Panc1 (cell line): ENCODE measurements at regions not wholly inside any gene's neighbourhood (a gene's known extent, or its start where the extent isn't known, plus 50 kb on each side); places are given as distances from the start of the nearest gene placed in this dataset.

Source experiments
- ATAC-seq: fragments of 200-7000 bp; cut with Tn5 transposase; 2 replicates; pipeline ENCODE4 v1.9.1; 2020; ENCODE audit warnings: mild to moderate bottlenecking, moderate library complexity
- BruUV-seq: library from RNA; stranded (reverse); fragments of 400-500 nt; replicated peaks from 2 replicates; lab custom pipeline; 2021; lab: Mats Ljungman, UMichigan
- CTCF ChIA-PET: fragments of 300-600 bp; sonication (Branson Sonifier 250); formaldehyde crosslinking; loops from one replicate; lab custom pipeline; 2022; ENCODE audit warnings: antibody characterized with exemption; lab: Charles Lee
- POLR2A ChIA-PET: fragments of 300-600 bp; sonication (Branson Sonifier 250); formaldehyde crosslinking; loops from one replicate; lab custom pipeline; 2022; ENCODE audit warnings: antibody characterized with exemption; lab: Charles Lee
- DNase-seq: peaks from one replicate; pipeline ENCODE4 v3.0.0-alpha.2; 2010; ENCODE audit warnings: low read depth, low spot score
- H3K27ac ChIP-seq: 2 replicates; pipeline ENCODE4 v1.5.1; 2011; ENCODE audit warnings: mild to moderate bottlenecking, low read length, inconsistent platforms
- H3K27me3 ChIP-seq: fragments of 200-500 bp; sonication (Bioruptor generic); 2 replicates; pipeline ENCODE4 v1.6.0; 2014; ENCODE audit warnings: low read length, inconsistent platforms; ENCODE audit not compliant: control insufficient read depth, insufficient read depth
- H3K36me3 ChIP-seq: fragments of 200-500 bp; sonication (Bioruptor generic); 2 replicates; pipeline ENCODE4 v1.5.1; 2014; ENCODE audit warnings: inconsistent platforms, mild to moderate bottlenecking, low read length, moderate library complexity; ENCODE audit not compliant: control insufficient read depth, insufficient read depth
- H3K4me1 ChIP-seq: 2 replicates; pipeline ENCODE4 v1.5.1; 2011; ENCODE audit warnings: inconsistent platforms, mild to moderate bottlenecking, low read length, moderate library complexity; ENCODE audit not compliant: control insufficient read depth, insufficient read depth
- H3K4me3 ChIP-seq, 2 experiments: 2 replicates each; pipeline ENCODE4 v1.5.1; 2011 to 2012; ENCODE audit warnings: low read depth in 2 of 2, low read length in 2 of 2, mild to moderate bottlenecking in 2 of 2, inconsistent platforms in 1 of 2, moderate library complexity in 1 of 2
- H3K9me3 ChIP-seq: fragments of 200-500 bp; sonication (Bioruptor generic); 2 replicates; pipeline ENCODE4 v1.5.1; 2014; ENCODE audit warnings: low read depth, mild to moderate bottlenecking, inconsistent platforms, low read length, moderate library complexity; ENCODE audit not compliant: control insufficient read depth, insufficient read depth
- POLR2AphosphoS5 ChIP-seq: IDR thresholded peaks from 2 replicates; pipeline ENCODE4 v1.6.1; 2012; ENCODE audit warnings: mild to moderate bottlenecking, low read depth, low read length, moderate library complexity
- SIN3A ChIP-seq: IDR thresholded peaks from 2 replicates; pipeline ENCODE4 v1.6.1; 2012; ENCODE audit warnings: low read depth, mild to moderate bottlenecking, low read length, moderate library complexity, borderline replicate concordance; ENCODE audit not compliant: insufficient read depth
- TCF7L2 ChIP-seq: IDR thresholded peaks from 2 replicates; pipeline ENCODE4 v1.6.1; 2011; ENCODE audit warnings: mild to moderate bottlenecking, low read depth, low read length, inconsistent platforms
- in situ Hi-C: cut with HindIII; loops from 2 replicates; pipeline ENCODE4 v1.10.0; 2016; ENCODE audit warnings: low sequenced_read_pairs, low pct_unique_long_range_greater_than_20kb
- intact Hi-C: fragments of 100-400 bp; cut with micrococcal nuclease; formaldehyde crosslinking; loops from one replicate; pipeline ENCODE4 v1.10.0; 2022; ENCODE audit not compliant: unreplicated experiment
- TF ChIP-seq, protein P1 (sequence below): fragments of 450-650 bp; IDR thresholded peaks from 2 replicates; pipeline ENCODE4 v1.5.1; 2017; ENCODE audit warnings: mild to moderate bottlenecking
- TF ChIP-seq, protein P2 (sequence below), 2 experiments: IDR thresholded peaks; 2 replicates each; pipeline ENCODE4 v1.6.1; 2011 to 2012; ENCODE audit warnings: low read depth in 2 of 2, control low read depth in 1 of 2, low read length in 1 of 2, mild to moderate bottlenecking in 1 of 2, moderate library complexity in 1 of 2; ENCODE audit not compliant: insufficient read depth in 1 of 2

DNA sequence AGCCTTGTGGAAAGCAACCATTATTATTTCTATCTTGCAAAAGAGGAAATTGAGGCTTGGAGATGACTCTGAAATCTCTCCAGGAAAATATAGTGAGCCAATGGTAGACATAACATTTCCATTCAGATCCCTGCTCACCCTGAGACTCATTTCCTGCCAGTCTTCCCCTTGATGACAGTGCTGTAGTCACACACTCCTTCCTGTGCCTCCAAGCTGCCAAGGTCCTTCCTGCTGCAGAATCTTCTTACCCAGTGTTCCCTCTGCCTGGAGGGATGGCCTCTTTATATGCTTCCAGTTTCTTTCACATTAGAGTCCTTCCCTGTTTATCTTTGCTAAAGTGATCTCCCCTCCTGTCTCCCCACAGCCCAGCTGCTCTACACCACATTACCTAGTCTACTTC, 648.1 kb downstream of the TOX3 start:
- no peak for TF ChIP-seq SIN3A
- TF ChIP-seq, protein P1, sequence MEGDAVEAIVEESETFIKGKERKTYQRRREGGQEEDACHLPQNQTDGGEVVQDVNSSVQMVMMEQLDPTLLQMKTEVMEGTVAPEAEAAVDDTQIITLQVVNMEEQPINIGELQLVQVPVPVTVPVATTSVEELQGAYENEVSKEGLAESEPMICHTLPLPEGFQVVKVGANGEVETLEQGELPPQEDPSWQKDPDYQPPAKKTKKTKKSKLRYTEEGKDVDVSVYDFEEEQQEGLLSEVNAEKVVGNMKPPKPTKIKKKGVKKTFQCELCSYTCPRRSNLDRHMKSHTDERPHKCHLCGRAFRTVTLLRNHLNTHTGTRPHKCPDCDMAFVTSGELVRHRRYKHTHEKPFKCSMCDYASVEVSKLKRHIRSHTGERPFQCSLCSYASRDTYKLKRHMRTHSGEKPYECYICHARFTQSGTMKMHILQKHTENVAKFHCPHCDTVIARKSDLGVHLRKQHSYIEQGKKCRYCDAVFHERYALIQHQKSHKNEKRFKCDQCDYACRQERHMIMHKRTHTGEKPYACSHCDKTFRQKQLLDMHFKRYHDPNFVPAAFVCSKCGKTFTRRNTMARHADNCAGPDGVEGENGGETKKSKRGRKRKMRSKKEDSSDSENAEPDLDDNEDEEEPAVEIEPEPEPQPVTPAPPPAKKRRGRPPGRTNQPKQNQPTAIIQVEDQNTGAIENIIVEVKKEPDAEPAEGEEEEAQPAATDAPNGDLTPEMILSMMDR = no peak
- no peak for TF ChIP-seq TCF7L2
- TF ChIP-seq, protein P2, sequence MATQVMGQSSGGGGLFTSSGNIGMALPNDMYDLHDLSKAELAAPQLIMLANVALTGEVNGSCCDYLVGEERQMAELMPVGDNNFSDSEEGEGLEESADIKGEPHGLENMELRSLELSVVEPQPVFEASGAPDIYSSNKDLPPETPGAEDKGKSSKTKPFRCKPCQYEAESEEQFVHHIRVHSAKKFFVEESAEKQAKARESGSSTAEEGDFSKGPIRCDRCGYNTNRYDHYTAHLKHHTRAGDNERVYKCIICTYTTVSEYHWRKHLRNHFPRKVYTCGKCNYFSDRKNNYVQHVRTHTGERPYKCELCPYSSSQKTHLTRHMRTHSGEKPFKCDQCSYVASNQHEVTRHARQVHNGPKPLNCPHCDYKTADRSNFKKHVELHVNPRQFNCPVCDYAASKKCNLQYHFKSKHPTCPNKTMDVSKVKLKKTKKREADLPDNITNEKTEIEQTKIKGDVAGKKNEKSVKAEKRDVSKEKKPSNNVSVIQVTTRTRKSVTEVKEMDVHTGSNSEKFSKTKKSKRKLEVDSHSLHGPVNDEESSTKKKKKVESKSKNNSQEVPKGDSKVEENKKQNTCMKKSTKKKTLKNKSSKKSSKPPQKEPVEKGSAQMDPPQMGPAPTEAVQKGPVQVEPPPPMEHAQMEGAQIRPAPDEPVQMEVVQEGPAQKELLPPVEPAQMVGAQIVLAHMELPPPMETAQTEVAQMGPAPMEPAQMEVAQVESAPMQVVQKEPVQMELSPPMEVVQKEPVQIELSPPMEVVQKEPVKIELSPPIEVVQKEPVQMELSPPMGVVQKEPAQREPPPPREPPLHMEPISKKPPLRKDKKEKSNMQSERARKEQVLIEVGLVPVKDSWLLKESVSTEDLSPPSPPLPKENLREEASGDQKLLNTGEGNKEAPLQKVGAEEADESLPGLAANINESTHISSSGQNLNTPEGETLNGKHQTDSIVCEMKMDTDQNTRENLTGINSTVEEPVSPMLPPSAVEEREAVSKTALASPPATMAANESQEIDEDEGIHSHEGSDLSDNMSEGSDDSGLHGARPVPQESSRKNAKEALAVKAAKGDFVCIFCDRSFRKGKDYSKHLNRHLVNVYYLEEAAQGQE (IDR thresholded peaks at IDR 0.05; ENCODE audit: insufficient read depth in 1 of 2, low read depth in 2 of 2, low read length in 1 of 2) = no peak
- no peak for TF ChIP-seq POLR2AphosphoS5
- BruUV-seq = no TSS peak
- ATAC-seq = no peak
- DNase-seq = no peak
- Histone ChIP-seq H3K36me3 (no peaks in the 10 kb centered on the region), H3K27ac (no peak overlapping the region), H3K27me3 (no peaks in the 10 kb centered on the region), H3K4me3 (no peak overlapping the region), H3K4me1 (no peaks in the 10 kb centered on the region), H3K9me3 (no peaks in the 10 kb centered on the region)
- in situ Hi-C loops = no loop called here
- intact Hi-C loops = no loop called here
- ChIA-PET POLR2A (no interaction called here), CTCF (no interaction called here)

DNA sequence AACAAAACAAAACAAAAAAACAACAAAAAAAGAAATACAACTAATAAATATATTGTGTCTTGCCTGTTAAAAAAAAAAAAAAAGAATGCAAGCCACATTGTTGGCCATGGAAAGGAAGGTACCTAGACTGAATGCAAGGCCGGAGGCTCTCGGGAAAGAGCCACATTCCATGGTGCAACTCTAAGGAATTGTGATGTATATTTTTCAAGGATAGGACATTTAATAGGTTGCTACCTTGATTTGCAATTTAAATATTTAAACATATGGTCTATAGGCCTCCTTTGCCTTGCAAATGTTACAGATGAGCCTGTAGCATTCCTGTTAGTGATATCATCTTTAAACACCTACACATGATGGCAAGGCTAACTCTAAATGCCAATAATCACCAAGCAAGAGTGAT, 650.9 kb downstream of the TOX3 start:
- H3K27ac ChIP-seq = no peak overlapping the region
- CTCF ChIA-PET = no interaction called here
- no peaks in the 10 kb centered on the region for H3K27me3 ChIP-seq
- BruUV-seq = no TSS peak
- TF ChIP-seq POLR2AphosphoS5 (no peak), TCF7L2 (no peak), SIN3A (no peak)
- TF ChIP-seq, protein P2 (IDR thresholded peaks at IDR 0.05; ENCODE audit: insufficient read depth in 1 of 2, low read depth in 2 of 2, low read length in 1 of 2) = no peak
- TF ChIP-seq, protein P1 = no peak
- H3K36me3 ChIP-seq = no peaks in the 10 kb centered on the region
- intact Hi-C loops (no loop called here), in situ Hi-C loops (no loop called here)
- POLR2A ChIA-PET = no interaction called here
- H3K4me1 ChIP-seq = no peaks in the 10 kb centered on the region
- ATAC-seq (no peak), DNase-seq (no peak)
- H3K4me3 ChIP-seq = no peak overlapping the region
- H3K9me3 ChIP-seq = no peaks in the 10 kb centered on the region
